Epithelial cell of esophagus (primary cell): ENCODE measurements at regions not wholly inside any gene's neighbourhood (a gene's known extent, or its start where the extent isn't known, plus 50 kb on each side); places are given as distances from the start of the nearest gene placed in this dataset.

Experiments
- DNase-seq: peaks from one replicate; pipeline ENCODE4 v3.0.0; 2010; ENCODE audit warnings: low read depth
- H3K4me3 ChIP-seq: 2 replicates; pipeline ENCODE4 v1.5.1; 2011; ENCODE audit warnings: mild to moderate bottlenecking, low read length, control low read depth
- CTCF ChIP-seq: IDR thresholded peaks from 2 replicates; pipeline ENCODE4 v1.5.1; 2011; ENCODE audit warnings: low read depth, mild to moderate bottlenecking, low read length, control low read depth, inconsistent platforms; ENCODE audit not compliant: insufficient read depth; ENCODE audit errors: missing control alignments

- no peak for DNase-seq
- no peak for TF ChIP-seq CTCF
- H3K4me3 ChIP-seq, result no peak overlapping the region
These were observed 125.6 kb upstream of the TMEM106B start for GRCh38 chr7:12085516-12085915.

DNA sequence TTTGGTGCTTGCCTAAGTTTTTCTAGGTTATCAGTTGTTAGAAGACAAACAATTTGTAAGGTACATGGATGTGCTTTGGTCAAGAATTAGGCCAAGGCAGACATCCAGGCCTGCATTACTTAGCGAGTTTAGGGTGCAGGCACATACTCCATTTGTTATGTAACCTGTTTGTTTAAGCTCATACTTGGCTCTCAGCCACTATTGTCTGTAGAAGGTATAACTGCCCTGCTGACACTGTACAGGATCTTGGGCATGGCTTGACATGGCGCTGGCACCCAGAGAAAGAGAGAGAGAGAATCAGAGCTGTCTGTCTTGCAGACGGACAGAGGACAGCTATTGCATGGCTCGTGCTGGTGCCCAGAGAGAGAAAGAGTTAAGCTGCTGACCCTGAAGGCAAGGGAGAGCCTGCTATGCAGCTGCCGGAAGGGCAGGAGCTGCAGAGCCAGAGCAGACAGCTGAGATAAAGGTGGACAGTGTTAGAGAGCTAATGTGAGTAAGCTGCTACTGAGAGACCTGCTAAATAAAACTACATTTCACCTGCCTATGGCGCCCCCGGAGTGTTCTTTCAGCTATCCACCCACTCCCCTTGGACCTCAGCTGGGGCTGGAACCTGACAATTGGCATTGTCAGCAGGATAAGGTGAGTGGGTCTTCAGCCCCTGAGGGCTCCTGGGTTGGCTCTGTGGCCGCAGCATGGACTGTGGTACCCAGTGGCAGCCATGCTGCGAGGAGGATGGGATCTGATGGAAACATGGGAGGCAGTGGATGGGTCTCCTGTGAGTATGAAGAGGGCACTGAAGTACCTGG is 120.9 kb upstream of the TMEM106B start:
- no peak for DNase-seq
- no peak for TF ChIP-seq CTCF
- no peak overlapping the region for H3K4me3 ChIP-seq

- no peak for TF ChIP-seq CTCF
- no peak for DNase-seq
- no peak overlapping the region for H3K4me3 ChIP-seq
These were observed 120.3 kb upstream of the TMEM106B start for GRCh38 chr7:12090757-12091221.

- no peak overlapping the region for H3K4me3 ChIP-seq
- DNase-seq, result no peak
- TF ChIP-seq CTCF, result no peak
These were observed 119.9 kb upstream of the TMEM106B start for GRCh38 chr7:12091231-12091630.

DNA sequence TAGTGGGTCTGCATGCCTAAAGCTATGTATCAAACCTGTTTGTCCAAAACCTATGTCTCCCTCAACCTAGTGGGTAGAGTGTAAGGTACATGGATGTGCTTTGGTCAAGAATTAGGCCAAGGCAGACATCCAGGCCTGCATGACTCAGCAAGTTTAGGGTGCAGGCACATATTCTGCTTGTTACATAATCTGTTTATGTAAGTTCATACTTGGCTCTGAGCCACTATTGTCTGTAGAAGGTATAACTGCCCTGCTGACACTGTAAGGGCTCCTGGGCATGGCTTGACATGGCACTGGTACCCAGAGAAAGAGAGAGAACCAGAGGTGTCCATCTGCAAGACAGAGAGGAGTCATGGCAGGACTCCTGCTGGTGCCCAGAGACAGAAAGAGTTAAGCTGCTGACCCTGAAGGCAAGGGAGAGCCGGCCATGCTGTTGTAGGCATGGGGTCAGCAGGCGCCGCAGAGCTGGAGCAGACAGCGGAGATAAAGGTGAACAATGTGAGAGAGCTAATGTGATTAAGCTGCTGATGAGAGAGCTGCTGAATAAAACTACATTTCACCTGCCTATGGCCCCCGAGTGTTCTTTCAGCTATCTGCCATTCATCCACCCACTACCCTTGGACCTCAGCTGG is 118.5 kb upstream of the TMEM106B start:
- H3K4me3 ChIP-seq, result no peak overlapping the region
- DNase-seq, result peak; percentile 27
- no peak for TF ChIP-seq CTCF

DNA sequence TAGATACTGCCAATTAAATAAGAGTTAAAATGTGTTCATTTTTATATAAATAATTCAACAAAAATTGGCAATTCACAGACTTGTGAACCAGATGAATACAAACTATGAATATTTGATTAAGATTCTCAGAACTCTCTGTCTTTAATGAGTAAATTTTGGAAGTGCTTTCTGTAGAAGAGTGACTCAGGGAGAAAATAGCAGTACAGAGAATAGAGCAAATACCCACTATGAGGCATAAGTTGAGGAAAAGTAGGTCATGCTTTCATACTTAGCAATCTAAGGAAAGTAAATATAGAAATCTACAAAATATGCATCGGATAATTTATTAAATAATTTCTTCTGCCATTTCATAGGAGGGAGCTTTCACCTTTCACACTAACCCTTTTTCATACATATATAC is 117.7 kb upstream of the TMEM106B start:
- no peak for TF ChIP-seq CTCF
- H3K4me3 ChIP-seq, result no peak overlapping the region
- DNase-seq, result no peak
